GM12878 (cell line): ENCODE measurements at regions not wholly inside any gene's neighbourhood (a gene's known extent, or its start where the extent isn't known, plus 50 kb on each side); places are given as distances from the start of the nearest gene placed in this dataset.

ENCODE experiments used
- ATAC-seq: fragments of 200-7000 bp; cut with Tn5 transposase; 3 replicates; pipeline ENCODE4 v1.9.1; 2020; ENCODE audit warnings: mild to moderate bottlenecking, moderate library complexity
- BruUV-seq: library from RNA; stranded (reverse); fragments of 400-500 nt; replicated peaks from 2 replicates; lab custom pipeline; 2021; lab: Mats Ljungman, UMichigan
- CTCF ChIA-PET: fragments of 300-600 bp; sonication (Branson Sonifier 250); formaldehyde crosslinking; extraction: SDS; loops from one replicate; lab custom pipeline; 2021; ENCODE audit warnings: inconsistent platforms; lab: Yijun Ruan, JAX
- POLR2A ChIA-PET: fragments of 350-600 bp; formaldehyde crosslinking; extraction: SDS; loops from one replicate; lab custom pipeline; 2021; ENCODE audit warnings: inconsistent platforms; lab: Charles Lee
- RAD21 ChIA-PET: fragments of 300-600 bp; sonication (Branson Sonifier 250); formaldehyde crosslinking; loops from one replicate; lab custom pipeline; 2023; ENCODE audit warnings: antibody characterized with exemption; ENCODE audit not compliant: unreplicated experiment; lab: Charles Lee
- SMC1A ChIA-PET: fragments of 300-600 bp; sonication (Branson Sonifier 250); formaldehyde crosslinking; loops from one replicate; lab custom pipeline; 2023; ENCODE audit not compliant: unreplicated experiment, uncharacterized antibody; lab: Charles Lee
- DNase-seq: peaks from one replicate; pipeline ENCODE4 v3.0.0-alpha.2; 2011; ENCODE audit warnings: low read depth, low spot score
- FAIRE-seq: peaks from 3 replicates; lab custom pipeline; 2011; peaks lifted over from hg19 to GRCh38; lab: Jason Lieb, UNC
- H2AFZ ChIP-seq: 2 replicates; pipeline ENCODE4 v1.6.0; 2011; ENCODE audit warnings: low read depth, low read length, control low read depth; ENCODE audit not compliant: control insufficient read depth
- H3K27ac ChIP-seq: 2 replicates; pipeline ENCODE4 v1.5.1; 2011; ENCODE audit warnings: control low read depth; ENCODE audit not compliant: control insufficient read depth, insufficient read depth
- H3K27me3 ChIP-seq, 2 experiments: replicated peaks in 1 of 2; 2 replicates each; pipeline versions ENCODE4 v1.6.0 to v1.6.1; 2011; ENCODE audit warnings: low read length in 1 of 2; ENCODE audit not compliant: control insufficient read depth in 2 of 2, insufficient read depth in 2 of 2
- H3K36me3 ChIP-seq, 2 experiments: 2 replicates each; pipeline ENCODE4 v1.5.1; 2011; ENCODE audit warnings: low read length in 1 of 2; ENCODE audit not compliant: control insufficient read depth in 2 of 2, insufficient read depth in 2 of 2
- H3K4me1 ChIP-seq: 2 replicates; pipeline ENCODE4 v1.6.1; 2011; ENCODE audit warnings: mild to moderate bottlenecking, low read length, moderate library complexity, mixed read lengths; ENCODE audit not compliant: control insufficient read depth, insufficient read depth
- H3K4me2 ChIP-seq: 2 replicates; pipeline ENCODE4 v1.6.0; 2011; ENCODE audit warnings: control low read depth; ENCODE audit not compliant: control insufficient read depth, insufficient read depth
- H3K4me3 ChIP-seq: fragments of 200-600 bp; sonication (generic); 2 replicates; pipeline ENCODE4 v1.5.1; 2016
- H3K79me2 ChIP-seq: 2 replicates; pipeline ENCODE4 v1.6.0; 2011; ENCODE audit warnings: low read length; ENCODE audit not compliant: control insufficient read depth, insufficient read depth
- H3K9ac ChIP-seq: 2 replicates; pipeline ENCODE4 v1.8.0; 2011; ENCODE audit warnings: low read length, control low read depth, mixed read lengths; ENCODE audit not compliant: control insufficient read depth, insufficient read depth
- H3K9me3 ChIP-seq: replicated peaks from 3 replicates; pipeline ENCODE4 v1.5.1; 2011; ENCODE audit warnings: mild to moderate bottlenecking, low read length; ENCODE audit not compliant: control insufficient read depth, insufficient read depth
- H4K20me1 ChIP-seq: 2 replicates; pipeline ENCODE4 v1.6.0; 2011; ENCODE audit not compliant: control insufficient read depth, insufficient read depth
- CHD1 ChIP-seq: IDR thresholded peaks from 2 replicates; pipeline ENCODE4 v1.6.1; 2012; ENCODE audit warnings: low read depth, low read length, improper control_type of control experiment
- CREB1 ChIP-seq: IDR thresholded peaks from 2 replicates; pipeline ENCODE4 v1.6.1; 2012; ENCODE audit warnings: low read depth, mild to moderate bottlenecking, inconsistent platforms
- ESRRA ChIP-seq: IDR thresholded peaks from 2 replicates; pipeline ENCODE4 v1.6.1; 2012; ENCODE audit warnings: mild to moderate bottlenecking, low read length, improper control_type of control experiment
- FOXK2 ChIP-seq: fragments of 450-650 bp; IDR thresholded peaks from 2 replicates; pipeline ENCODE4 v1.6.1; 2017; ENCODE audit warnings: mild to moderate bottlenecking, moderate library complexity
- IKZF2 ChIP-seq, 2 experiments: fragments of 450-650 bp; IDR thresholded peaks; 2 replicates each; pipeline ENCODE4 v1.6.1; 2017; ENCODE audit warnings: mild to moderate bottlenecking in 2 of 2, moderate library complexity in 2 of 2
- RBBP5 ChIP-seq: fragments of 200-600 bp; sonication (generic); conservative IDR thresholded peaks from 2 replicates; pipeline ENCODE4 v1.6.1; 2016
- SP1 ChIP-seq: IDR thresholded peaks from one replicate; pipeline ENCODE4 v1.6.1; 2011; ENCODE audit warnings: low read depth, low read length
- ZNF217 ChIP-seq: fragments of 450-650 bp; IDR thresholded peaks from 2 replicates; pipeline ENCODE4 v1.6.1; 2017; ENCODE audit warnings: antibody characterized with exemption, mild to moderate bottlenecking
- ZNF24 ChIP-seq: fragments of 450-650 bp; IDR thresholded peaks from 2 replicates; pipeline ENCODE4 v1.6.1; 2017; ENCODE audit warnings: antibody characterized with exemption, mild to moderate bottlenecking
- ZNF622 ChIP-seq: fragments of 450-650 bp; IDR thresholded peaks from 2 replicates; pipeline ENCODE4 v1.6.1; 2017; ENCODE audit warnings: mild to moderate bottlenecking, inconsistent platforms
- WGBS: methylation state at CpG from one replicate; pipeline ENCODE4 v1.1.6; 2016; ENCODE audit warnings: low lambda C conversion rate; ENCODE audit not compliant: insufficient replicate concordance, insufficient coverage; ENCODE audit errors: missing lambda C conversion rate; 5-methylcytosine and 5-hydroxymethylcytosine counted together
- in situ Hi-C: fragments of 300-500 bp; cut with MboI; formaldehyde crosslinking; loops from 9 replicates; pipeline ENCODE4 v1.14.3; 2018; ENCODE audit warnings: mixed read lengths
- intact Hi-C: fragments of 100-400 bp; cut with micrococcal nuclease; formaldehyde crosslinking; loops from one replicate; pipeline ENCODE4 v1.14.2; 2022; ENCODE audit not compliant: unreplicated experiment
- TF ChIP-seq, protein P1 (sequence below): fragments of 450-650 bp; IDR thresholded peaks from 2 replicates; pipeline ENCODE4 v1.6.1; 2017; ENCODE audit warnings: antibody characterized with exemption, mild to moderate bottlenecking, moderate library complexity
- TF ChIP-seq, protein P2 (sequence below): fragments of 450-650 bp; IDR thresholded peaks from 2 replicates; pipeline ENCODE4 v1.6.1; 2017; ENCODE audit warnings: mild to moderate bottlenecking, low read depth, inconsistent platforms; ENCODE audit not compliant: poor library complexity, severe bottlenecking

DNA sequence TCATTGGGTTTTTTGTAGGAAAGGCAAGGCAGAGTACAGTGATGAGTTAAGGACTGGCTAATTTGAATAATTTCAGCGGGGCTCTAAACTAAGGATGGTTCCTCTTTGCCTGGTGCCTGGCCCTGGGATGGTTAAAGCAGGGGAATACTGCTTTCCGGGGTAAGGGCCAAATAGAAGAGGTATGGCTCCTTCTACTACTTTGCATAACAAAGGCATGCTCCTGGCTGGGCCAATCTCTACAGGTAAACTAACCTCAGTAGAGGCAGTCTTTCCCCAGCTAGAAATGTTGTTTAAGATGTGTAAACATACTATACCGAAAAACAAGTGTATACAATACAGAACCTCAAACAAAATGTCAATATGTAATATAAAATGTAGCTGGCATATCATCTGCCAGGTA is 1239.0 kb downstream of the SLC16A7 start:
- Histone ChIP-seq H3K4me3 (no peak overlapping the region), H3K4me1 (no peaks in the 10 kb centered on the region), H2AFZ (no peak overlapping the region), H3K79me2 (no peaks in the 10 kb centered on the region), H3K36me3 (no peaks in the 10 kb centered on the region), H3K4me2 (no peak overlapping the region), H3K27me3 (no peaks in the 10 kb centered on the region), H4K20me1 (no peaks in the 10 kb centered on the region), H3K9ac (no peak overlapping the region), H3K27ac (no peak overlapping the region), H3K9me3 (no peaks in the 10 kb centered on the region)
- in situ Hi-C loops: no loop called here
- intact Hi-C loops: no loop called here
- POLR2A ChIA-PET: no interaction called here
- WGBS: 3% methylated on average over 3 of the region's 3 CpGs
- BruUV-seq: no TSS peak
- ATAC-seq (no peak), DNase-seq (no peak), FAIRE-seq (no peak)
- CTCF ChIA-PET: no interaction called here
- TF ChIP-seq RBBP5: no peak
- TF ChIP-seq, protein P1, sequence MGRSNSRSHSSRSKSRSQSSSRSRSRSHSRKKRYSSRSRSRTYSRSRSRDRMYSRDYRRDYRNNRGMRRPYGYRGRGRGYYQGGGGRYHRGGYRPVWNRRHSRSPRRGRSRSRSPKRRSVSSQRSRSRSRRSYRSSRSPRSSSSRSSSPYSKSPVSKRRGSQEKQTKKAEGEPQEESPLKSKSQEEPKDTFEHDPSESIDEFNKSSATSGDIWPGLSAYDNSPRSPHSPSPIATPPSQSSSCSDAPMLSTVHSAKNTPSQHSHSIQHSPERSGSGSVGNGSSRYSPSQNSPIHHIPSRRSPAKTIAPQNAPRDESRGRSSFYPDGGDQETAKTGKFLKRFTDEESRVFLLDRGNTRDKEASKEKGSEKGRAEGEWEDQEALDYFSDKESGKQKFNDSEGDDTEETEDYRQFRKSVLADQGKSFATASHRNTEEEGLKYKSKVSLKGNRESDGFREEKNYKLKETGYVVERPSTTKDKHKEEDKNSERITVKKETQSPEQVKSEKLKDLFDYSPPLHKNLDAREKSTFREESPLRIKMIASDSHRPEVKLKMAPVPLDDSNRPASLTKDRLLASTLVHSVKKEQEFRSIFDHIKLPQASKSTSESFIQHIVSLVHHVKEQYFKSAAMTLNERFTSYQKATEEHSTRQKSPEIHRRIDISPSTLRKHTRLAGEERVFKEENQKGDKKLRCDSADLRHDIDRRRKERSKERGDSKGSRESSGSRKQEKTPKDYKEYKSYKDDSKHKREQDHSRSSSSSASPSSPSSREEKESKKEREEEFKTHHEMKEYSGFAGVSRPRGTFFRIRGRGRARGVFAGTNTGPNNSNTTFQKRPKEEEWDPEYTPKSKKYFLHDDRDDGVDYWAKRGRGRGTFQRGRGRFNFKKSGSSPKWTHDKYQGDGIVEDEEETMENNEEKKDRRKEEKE: no peak
- TF ChIP-seq CREB1: no peak
- TF ChIP-seq FOXK2: no peak
- TF ChIP-seq CHD1: no peak
- TF ChIP-seq ZNF217: no peak
- no peak for TF ChIP-seq ZNF24
- TF ChIP-seq, protein P2, sequence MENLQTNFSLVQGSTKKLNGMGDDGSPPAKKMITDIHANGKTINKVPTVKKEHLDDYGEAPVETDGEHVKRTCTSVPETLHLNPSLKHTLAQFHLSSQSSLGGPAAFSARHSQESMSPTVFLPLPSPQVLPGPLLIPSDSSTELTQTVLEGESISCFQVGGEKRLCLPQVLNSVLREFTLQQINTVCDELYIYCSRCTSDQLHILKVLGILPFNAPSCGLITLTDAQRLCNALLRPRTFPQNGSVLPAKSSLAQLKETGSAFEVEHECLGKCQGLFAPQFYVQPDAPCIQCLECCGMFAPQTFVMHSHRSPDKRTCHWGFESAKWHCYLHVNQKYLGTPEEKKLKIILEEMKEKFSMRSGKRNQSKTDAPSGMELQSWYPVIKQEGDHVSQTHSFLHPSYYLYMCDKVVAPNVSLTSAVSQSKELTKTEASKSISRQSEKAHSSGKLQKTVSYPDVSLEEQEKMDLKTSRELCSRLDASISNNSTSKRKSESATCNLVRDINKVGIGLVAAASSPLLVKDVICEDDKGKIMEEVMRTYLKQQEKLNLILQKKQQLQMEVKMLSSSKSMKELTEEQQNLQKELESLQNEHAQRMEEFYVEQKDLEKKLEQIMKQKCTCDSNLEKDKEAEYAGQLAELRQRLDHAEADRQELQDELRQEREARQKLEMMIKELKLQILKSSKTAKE: no peak
- no peak for TF ChIP-seq ESRRA
- TF ChIP-seq SP1: no peak
- TF ChIP-seq IKZF2 (IDR thresholded peaks at IDR 0.05): no peak
- no peak for TF ChIP-seq ZNF622
- RAD21 ChIA-PET: no interaction called here
- SMC1A ChIA-PET: no interaction called here
